GM19240 (cell line): ENCODE measurements at regions not wholly inside any gene's neighbourhood (a gene's known extent, or its start where the extent isn't known, plus 50 kb on each side); places are given as distances from the start of the nearest gene placed in this dataset.

Experiments
- DNase-seq: peaks from one replicate; pipeline ENCODE4 v3.0.0; 2011; ENCODE audit warnings: low spot score; ENCODE audit not compliant: insufficient read length

GRCh38 chr3:19725000-19725399 lies 209.0 kb downstream of the EFHB start:
- no peak for DNase-seq

- no peak for DNase-seq
Measured at GRCh38 chr3:19717736-19718135, 216.3 kb downstream of the EFHB start.

GRCh38 chr3:19711160-19711782 lies 222.7 kb downstream of the EFHB start:
- no peak for DNase-seq

GRCh38 chr3:19702416-19703078 lies 231.5 kb downstream of the EFHB start:
- DNase-seq, result no peak

- DNase-seq, result no peak
Measured at GRCh38 chr3:19688767-19689166, 245.2 kb downstream of the EFHB start.

- DNase-seq, result no peak
Measured at GRCh38 chr3:19668163-19668562, 265.9 kb downstream of the EFHB start.

- DNase-seq, result no peak
Measured at GRCh38 chr3:19662486-19662885, 271.5 kb downstream of the EFHB start.

GRCh38 chr3:19652336-19652735 lies 281.7 kb downstream of the EFHB start:
- no peak for DNase-seq

- DNase-seq, result peak; percentile 16
Measured at GRCh38 chr3:19645093-19645492, 288.9 kb downstream of the EFHB start.

GRCh38 chr3:19644405-19644804 lies 289.6 kb downstream of the EFHB start:
- DNase-seq, result no peak

GRCh38 chr3:19641408-19641807 lies 292.6 kb downstream of the EFHB start:
- DNase-seq, result no peak

- no peak for DNase-seq
Measured at GRCh38 chr3:19632099-19633074, 301.6 kb downstream of the EFHB start.

GRCh38 chr3:19598870-19599269 lies 335.1 kb downstream of the EFHB start:
- DNase-seq, result no peak

- DNase-seq, result no peak
Measured at GRCh38 chr3:19596408-19596807, 337.6 kb downstream of the EFHB start.

- no peak for DNase-seq
Measured at GRCh38 chr3:19595884-19596283, 338.1 kb downstream of the EFHB start.
